ENCODE measurements at regions not wholly inside any gene's neighbourhood (a gene's known extent, or its start where the extent isn't known, plus 50 kb on each side); places are given as distances from the start of the nearest gene placed in this dataset.

DNA sequence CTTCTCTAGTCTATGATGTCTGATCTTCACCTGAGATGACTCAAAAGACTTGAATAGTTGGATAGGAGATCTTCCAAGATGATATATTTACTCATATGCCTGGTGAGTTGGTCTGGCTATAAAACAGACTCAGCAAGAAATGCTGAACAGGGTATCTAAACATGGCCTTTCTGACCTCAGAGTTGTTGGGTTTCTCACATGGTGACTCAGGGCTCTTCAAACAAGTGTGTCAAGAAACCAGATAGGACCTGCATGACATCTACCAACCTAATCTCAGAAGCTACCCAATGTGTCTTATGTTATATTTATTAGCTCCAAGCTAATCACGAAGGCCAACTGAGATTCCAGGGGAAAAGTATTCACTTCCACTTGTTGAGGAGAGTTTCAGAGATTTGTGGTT lies 1477.3 kb downstream of the CDH8 start:
- Histone ChIP-seq H3K4me3 (no peak overlapping the region), H3K4me2 (no peak overlapping the region), H4K20me1 (ENCODE audit: insufficient read depth, poor library complexity, severe bottlenecking) (no peaks in the 10 kb centered on the region), H3K79me2 (no peaks in the 10 kb centered on the region), H3K4me1 (ENCODE audit: insufficient read depth) (no peaks in the 10 kb centered on the region), H3K27ac (no peak overlapping the region), H3K36me3 (replicated peaks; ENCODE audit: insufficient read depth, low read depth) (no peaks in the 10 kb centered on the region), H3K9me3 (ENCODE audit: low read depth) (no peaks in the 10 kb centered on the region), H3K27me3 (no peaks in the 10 kb centered on the region), H3K9me2 (replicated peaks; ENCODE audit: insufficient read depth) (no peaks in the 10 kb centered on the region), H2AFZ (no peak overlapping the region)
- no peak for DNase-seq (ENCODE audit: low spot score)
- WGBS (ENCODE audit: low lambda C conversion rate, missing lambda C conversion rate), result 67% methylated on average over 1 of the region's 1 CpG
- TF ChIP-seq EZH2phosphoT487 (IDR thresholded peaks at IDR 0.05; ENCODE audit: low read depth, severe bottlenecking, unreplicated experiment) (no peak), EZH2 (IDR thresholded peaks at IDR 0.05; ENCODE audit: borderline replicate concordance) (no peak)
- TF ChIP-seq, protein P1, sequence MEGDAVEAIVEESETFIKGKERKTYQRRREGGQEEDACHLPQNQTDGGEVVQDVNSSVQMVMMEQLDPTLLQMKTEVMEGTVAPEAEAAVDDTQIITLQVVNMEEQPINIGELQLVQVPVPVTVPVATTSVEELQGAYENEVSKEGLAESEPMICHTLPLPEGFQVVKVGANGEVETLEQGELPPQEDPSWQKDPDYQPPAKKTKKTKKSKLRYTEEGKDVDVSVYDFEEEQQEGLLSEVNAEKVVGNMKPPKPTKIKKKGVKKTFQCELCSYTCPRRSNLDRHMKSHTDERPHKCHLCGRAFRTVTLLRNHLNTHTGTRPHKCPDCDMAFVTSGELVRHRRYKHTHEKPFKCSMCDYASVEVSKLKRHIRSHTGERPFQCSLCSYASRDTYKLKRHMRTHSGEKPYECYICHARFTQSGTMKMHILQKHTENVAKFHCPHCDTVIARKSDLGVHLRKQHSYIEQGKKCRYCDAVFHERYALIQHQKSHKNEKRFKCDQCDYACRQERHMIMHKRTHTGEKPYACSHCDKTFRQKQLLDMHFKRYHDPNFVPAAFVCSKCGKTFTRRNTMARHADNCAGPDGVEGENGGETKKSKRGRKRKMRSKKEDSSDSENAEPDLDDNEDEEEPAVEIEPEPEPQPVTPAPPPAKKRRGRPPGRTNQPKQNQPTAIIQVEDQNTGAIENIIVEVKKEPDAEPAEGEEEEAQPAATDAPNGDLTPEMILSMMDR (IDR thresholded peaks at IDR 0.05; ENCODE audit: poor library complexity), result no peak

DNA sequence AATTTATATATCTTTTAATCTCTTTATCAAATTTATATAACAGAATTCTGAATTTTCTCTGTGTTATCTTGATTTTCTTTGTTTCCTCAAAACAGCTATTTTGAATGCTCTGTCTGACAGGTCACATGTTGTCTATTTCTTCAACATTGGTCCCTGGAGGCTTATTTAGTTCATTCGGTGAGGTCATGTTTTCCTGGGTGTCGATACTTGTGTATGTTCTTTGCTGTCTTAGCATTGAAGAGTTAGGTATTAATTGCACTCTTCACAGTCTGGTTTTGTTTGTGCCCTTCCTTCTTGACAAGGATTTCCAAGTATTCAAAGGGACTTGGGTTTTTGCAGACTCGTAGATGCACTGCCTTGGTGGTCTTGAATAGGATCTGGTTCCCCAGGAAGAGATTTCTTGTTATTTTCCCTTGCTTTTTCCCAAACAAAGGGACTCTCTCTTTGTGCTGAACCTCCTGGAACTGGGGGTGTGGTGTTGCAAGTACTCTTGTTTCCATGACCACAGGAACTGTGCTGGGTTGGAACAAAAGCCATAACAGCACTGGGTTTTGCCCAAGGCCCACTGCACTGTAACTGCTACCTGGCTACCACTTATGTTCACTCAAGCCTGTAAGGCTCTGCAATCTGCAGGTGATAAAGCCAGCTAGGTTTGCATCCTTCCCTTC lies 1483.0 kb downstream of the CDH8 start:
- Histone ChIP-seq H3K4me3 (no peak overlapping the region), H3K4me1 (ENCODE audit: insufficient read depth) (no peaks in the 10 kb centered on the region), H2AFZ (no peak overlapping the region), H3K79me2 (no peaks in the 10 kb centered on the region), H3K9me2 (replicated peaks; ENCODE audit: insufficient read depth) (no peaks in the 10 kb centered on the region), H3K27ac (no peak overlapping the region), H4K20me1 (ENCODE audit: insufficient read depth, poor library complexity, severe bottlenecking) (no peaks in the 10 kb centered on the region), H3K36me3 (replicated peaks; ENCODE audit: insufficient read depth, low read depth) (no peaks in the 10 kb centered on the region), H3K27me3 (no peaks in the 10 kb centered on the region), H3K9me3 (ENCODE audit: low read depth) (no peaks in the 10 kb centered on the region), H3K4me2 (no peak overlapping the region)
- TF ChIP-seq EZH2phosphoT487 (IDR thresholded peaks at IDR 0.05; ENCODE audit: low read depth, severe bottlenecking, unreplicated experiment), result no peak
- TF ChIP-seq, protein P1 (IDR thresholded peaks at IDR 0.05; ENCODE audit: poor library complexity), result no peak
- DNase-seq (ENCODE audit: low spot score), result no peak
- 66% methylated on average over 3 of the region's 3 CpGs for WGBS (ENCODE audit: low lambda C conversion rate, missing lambda C conversion rate)

DNA sequence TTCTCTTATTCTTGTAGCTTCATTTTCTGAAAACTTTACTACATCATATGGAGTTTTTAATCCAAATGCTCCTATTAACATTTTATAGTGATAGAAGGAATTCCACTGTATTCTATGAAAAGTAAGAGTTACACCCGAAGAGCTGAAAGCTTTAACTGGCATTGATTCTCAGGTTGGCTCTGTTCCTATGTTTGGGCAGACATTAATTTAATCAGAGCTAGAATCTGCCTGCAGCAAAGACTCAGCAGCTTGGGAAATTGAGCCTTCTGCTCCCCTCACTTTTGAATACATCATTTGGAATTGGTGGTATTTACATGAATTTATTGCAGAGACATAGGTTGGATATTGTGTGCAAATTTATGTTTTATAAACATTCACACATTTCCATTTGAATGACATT lies 1494.7 kb downstream of the CDH8 start:
- no peak overlapping the region for H3K4me2 ChIP-seq
- H3K79me2 ChIP-seq, result no peaks in the 10 kb centered on the region
- no peak for DNase-seq (ENCODE audit: low spot score)
- no peak overlapping the region for H3K27ac ChIP-seq
- H3K27me3 ChIP-seq, result no peaks in the 10 kb centered on the region
- H3K4me3 ChIP-seq, result no peak overlapping the region
- no peaks in the 10 kb centered on the region for H3K36me3 ChIP-seq (replicated peaks; ENCODE audit: insufficient read depth, low read depth)
- H3K9me3 ChIP-seq (ENCODE audit: low read depth), result no peaks in the 10 kb centered on the region
- H2AFZ ChIP-seq, result no peak overlapping the region
- no peaks in the 10 kb centered on the region for H4K20me1 ChIP-seq (ENCODE audit: insufficient read depth, poor library complexity, severe bottlenecking)
- no peak for TF ChIP-seq EZH2 (IDR thresholded peaks at IDR 0.05; ENCODE audit: borderline replicate concordance)
- no peak for TF ChIP-seq EZH2phosphoT487 (IDR thresholded peaks at IDR 0.05; ENCODE audit: low read depth, severe bottlenecking, unreplicated experiment)
- TF ChIP-seq, protein P1 (IDR thresholded peaks at IDR 0.05; ENCODE audit: poor library complexity), result no peak
- 42% methylated on average over 1 of the region's 1 CpG for WGBS (ENCODE audit: low lambda C conversion rate, missing lambda C conversion rate)
- H3K4me1 ChIP-seq (ENCODE audit: insufficient read depth), result no peaks in the 10 kb centered on the region
- H3K9me2 ChIP-seq (replicated peaks; ENCODE audit: insufficient read depth), result no peaks in the 10 kb centered on the region

Data from hepatocyte (in vitro differentiated cells).